Mesothelial cell of epicardium (in vitro differentiated cells): ENCODE measurements at regions not wholly inside any gene's neighbourhood (a gene's known extent, or its start where the extent isn't known, plus 50 kb on each side); places are given as distances from the start of the nearest gene placed in this dataset.
"Not testable (repeated sequence)": the region's sequence is repeated elsewhere in the genome, so short reads cannot be mapped to it uniquely, and the experiment has no call there.

ENCODE experiments used
- DNase-seq, 2 experiments: peaks; one replicate each; pipeline ENCODE4 v3.0.0; 2021; ENCODE audit warnings: low spot score in 2 of 2; ENCODE audit not compliant: unreplicated experiment in 2 of 2
- H3K27ac Mint-ChIP-seq: 2 replicates; pipeline ENCODE4 v1.8.0; 2021; ENCODE audit warnings: mixed read lengths
- H3K27me3 Mint-ChIP-seq: 2 replicates; pipeline ENCODE4 v1.8.0; 2021; ENCODE audit warnings: low read depth, mixed read lengths
- H3K36me3 Mint-ChIP-seq: 2 replicates; pipeline ENCODE4 v1.8.0; 2021; ENCODE audit warnings: mixed read lengths
- H3K4me1 Mint-ChIP-seq: 2 replicates; pipeline ENCODE4 v1.8.0; 2021; ENCODE audit warnings: mixed read lengths
- H3K4me3 Mint-ChIP-seq: 2 replicates; pipeline ENCODE4 v1.8.0; 2021; ENCODE audit warnings: mild to moderate bottlenecking, moderate library complexity, mixed read lengths
- H3K9me3 Mint-ChIP-seq: 2 replicates; pipeline ENCODE4 v1.8.0; 2021; ENCODE audit warnings: mixed read lengths
- TF ChIP-seq, protein P1 (sequence below): fragments of 200-600 bp; sonication (generic); IDR thresholded peaks from one replicate; pipeline ENCODE4 v1.5.0; 2021; ENCODE audit warnings: antibody characterized with exemption; ENCODE audit not compliant: unreplicated experiment

GRCh38 chr18:14997357-14997756 lies 249.4 kb downstream of the ANKRD30B start:
- TF ChIP-seq, protein P1, sequence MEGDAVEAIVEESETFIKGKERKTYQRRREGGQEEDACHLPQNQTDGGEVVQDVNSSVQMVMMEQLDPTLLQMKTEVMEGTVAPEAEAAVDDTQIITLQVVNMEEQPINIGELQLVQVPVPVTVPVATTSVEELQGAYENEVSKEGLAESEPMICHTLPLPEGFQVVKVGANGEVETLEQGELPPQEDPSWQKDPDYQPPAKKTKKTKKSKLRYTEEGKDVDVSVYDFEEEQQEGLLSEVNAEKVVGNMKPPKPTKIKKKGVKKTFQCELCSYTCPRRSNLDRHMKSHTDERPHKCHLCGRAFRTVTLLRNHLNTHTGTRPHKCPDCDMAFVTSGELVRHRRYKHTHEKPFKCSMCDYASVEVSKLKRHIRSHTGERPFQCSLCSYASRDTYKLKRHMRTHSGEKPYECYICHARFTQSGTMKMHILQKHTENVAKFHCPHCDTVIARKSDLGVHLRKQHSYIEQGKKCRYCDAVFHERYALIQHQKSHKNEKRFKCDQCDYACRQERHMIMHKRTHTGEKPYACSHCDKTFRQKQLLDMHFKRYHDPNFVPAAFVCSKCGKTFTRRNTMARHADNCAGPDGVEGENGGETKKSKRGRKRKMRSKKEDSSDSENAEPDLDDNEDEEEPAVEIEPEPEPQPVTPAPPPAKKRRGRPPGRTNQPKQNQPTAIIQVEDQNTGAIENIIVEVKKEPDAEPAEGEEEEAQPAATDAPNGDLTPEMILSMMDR: no peak
- Mint-ChIP-seq H3K27me3 (no peaks in the 10 kb centered on the region), H3K4me1 (no peaks in the 10 kb centered on the region), H3K36me3 (peaks cover 2% of the 10 kb centered on the region), H3K27ac (no peak overlapping the region), H3K4me3 (no peak overlapping the region), H3K9me3 (peaks cover 25% of the 10 kb centered on the region)
- DNase-seq: no peak

GRCh38 chr18:14997899-14998298 lies 249.9 kb downstream of the ANKRD30B start:
- not testable (repeated sequence) for H3K4me3 Mint-ChIP-seq, DNase-seq, H3K4me1 Mint-ChIP-seq, H3K27ac Mint-ChIP-seq, H3K27me3 Mint-ChIP-seq, H3K36me3 Mint-ChIP-seq
- H3K9me3 Mint-ChIP-seq: peaks cover 25% of the 10 kb centered on the region

GRCh38 chr18:14998360-14999042 lies 250.5 kb downstream of the ANKRD30B start:
- not testable (repeated sequence) for DNase-seq, H3K27ac Mint-ChIP-seq, H3K4me1 Mint-ChIP-seq, H3K4me3 Mint-ChIP-seq, H3K27me3 Mint-ChIP-seq, H3K36me3 Mint-ChIP-seq
- peaks cover 25% of the 10 kb centered on the region for H3K9me3 Mint-ChIP-seq

DNA sequence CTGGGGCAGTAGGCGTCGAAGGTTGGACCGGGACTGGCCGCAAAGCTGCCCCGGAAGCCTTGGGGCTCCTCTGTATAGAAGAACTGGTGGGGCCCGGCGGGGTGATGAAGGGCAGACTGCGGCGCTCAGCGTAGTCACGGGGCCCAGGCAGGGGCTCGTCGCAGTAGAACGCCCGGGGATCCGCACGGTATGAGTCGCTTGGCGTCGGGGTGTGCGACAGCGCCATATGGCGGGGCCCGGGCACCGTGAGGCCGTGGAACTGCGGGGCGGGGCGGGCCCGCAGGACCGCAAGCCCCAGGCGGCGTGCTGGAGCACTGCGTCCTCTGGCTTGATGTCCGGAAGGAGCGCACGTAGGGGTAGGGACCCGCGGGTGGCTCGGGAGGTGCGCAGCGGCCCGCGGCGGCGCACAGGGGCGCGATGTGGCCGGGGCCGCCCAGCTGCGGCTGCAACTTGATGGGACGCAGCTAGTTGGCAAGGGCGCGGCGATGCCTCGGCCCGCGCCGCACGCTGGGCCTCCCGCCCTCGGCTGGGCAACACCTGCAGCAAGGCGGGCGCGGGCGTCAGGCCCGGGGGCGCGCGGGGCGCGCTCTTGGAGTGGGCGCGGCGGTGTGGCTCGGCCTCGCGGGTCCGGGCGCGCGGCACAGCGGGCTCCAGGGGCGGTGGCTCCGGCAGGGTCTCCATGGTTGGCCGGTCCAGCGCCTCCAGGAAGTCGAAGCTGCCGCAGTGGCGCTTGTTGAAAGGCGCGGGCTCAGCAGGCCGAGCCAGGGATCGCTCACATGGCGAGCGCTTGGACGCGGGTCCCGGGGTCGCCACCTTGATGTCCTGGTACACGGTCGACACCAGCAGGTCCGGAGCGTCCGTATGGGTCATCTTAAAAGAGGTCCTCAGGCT lies 251.4 kb downstream of the ANKRD30B start:
- peaks cover 22% of the 10 kb centered on the region for H3K9me3 Mint-ChIP-seq
- no peaks in the 10 kb centered on the region for H3K4me1 Mint-ChIP-seq
- no peak for DNase-seq
- TF ChIP-seq, protein P1: no peak
- H3K27ac Mint-ChIP-seq: no peak overlapping the region
- H3K4me3 Mint-ChIP-seq: no peak overlapping the region
- H3K36me3 Mint-ChIP-seq: peaks cover under 1% of the 10 kb centered on the region
- H3K27me3 Mint-ChIP-seq: no peaks in the 10 kb centered on the region

- H3K27ac Mint-ChIP-seq, H3K4me1 Mint-ChIP-seq, H3K36me3 Mint-ChIP-seq, H3K4me3 Mint-ChIP-seq, H3K27me3 Mint-ChIP-seq, DNase-seq: not testable (repeated sequence)
- H3K9me3 Mint-ChIP-seq: peaks cover 17% of the 10 kb centered on the region
- TF ChIP-seq, protein P1: peak; percentile 11
These were observed 252.4 kb downstream of the ANKRD30B start for GRCh38 chr18:15000119-15001037.

- not testable (repeated sequence) for H3K36me3 Mint-ChIP-seq, H3K4me1 Mint-ChIP-seq, H3K4me3 Mint-ChIP-seq, DNase-seq, H3K27ac Mint-ChIP-seq, H3K9me3 Mint-ChIP-seq, H3K27me3 Mint-ChIP-seq
These were observed 253.2 kb downstream of the ANKRD30B start for GRCh38 chr18:15001038-15001794.

DNA sequence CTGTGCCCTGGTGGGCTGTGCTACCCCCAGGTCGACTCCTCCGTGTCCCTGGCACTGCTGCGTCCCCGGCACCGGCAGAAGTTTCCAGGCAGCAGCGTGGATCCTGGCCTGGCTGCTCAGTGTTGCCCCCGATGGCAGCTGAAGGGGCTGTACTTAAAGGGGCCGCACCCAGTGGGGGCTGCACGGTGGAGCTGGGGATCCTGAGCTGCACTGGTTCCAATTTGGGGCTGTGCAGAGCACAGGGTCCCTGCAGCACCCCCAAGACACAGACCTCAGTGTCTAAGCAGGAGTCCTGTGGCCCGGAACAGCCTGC lies 253.8 kb downstream of the ANKRD30B start:
- not testable (repeated sequence) for H3K27ac Mint-ChIP-seq, H3K9me3 Mint-ChIP-seq, H3K4me1 Mint-ChIP-seq, DNase-seq, H3K27me3 Mint-ChIP-seq, H3K4me3 Mint-ChIP-seq, H3K36me3 Mint-ChIP-seq

- H3K9me3 Mint-ChIP-seq: peaks cover 13% of the 10 kb centered on the region
- not testable (repeated sequence) for H3K27me3 Mint-ChIP-seq, H3K4me3 Mint-ChIP-seq
These were observed 254.8 kb downstream of the ANKRD30B start for GRCh38 chr18:15002765-15003164.

DNA sequence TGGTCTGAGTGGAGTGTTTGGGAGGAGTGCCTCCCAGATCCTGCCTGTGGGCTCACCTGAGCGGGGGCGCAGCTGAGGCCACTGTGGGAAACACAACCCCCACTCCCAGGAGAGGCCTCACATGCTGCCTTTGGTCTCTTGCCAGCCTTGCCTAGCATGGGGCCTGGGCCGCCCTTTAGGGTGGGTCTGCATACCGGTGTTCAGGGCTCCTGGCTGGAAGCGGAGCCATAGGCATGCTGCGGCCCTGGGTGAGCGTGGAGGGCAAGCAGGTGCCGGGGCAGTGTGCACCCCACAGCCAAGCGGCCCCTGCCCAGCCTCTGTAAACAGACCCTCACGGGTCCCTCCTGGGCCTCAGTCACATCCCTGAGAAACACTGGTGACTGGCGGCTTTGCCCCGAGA lies 255.3 kb downstream of the ANKRD30B start:
- peaks cover 17% of the 10 kb centered on the region for H3K9me3 Mint-ChIP-seq
- H3K36me3 Mint-ChIP-seq, H3K4me1 Mint-ChIP-seq, H3K27me3 Mint-ChIP-seq, DNase-seq, H3K4me3 Mint-ChIP-seq, H3K27ac Mint-ChIP-seq: not testable (repeated sequence)

More at GRCh38 chr18:15002765-15003164, 254.8 kb downstream of the ANKRD30B start:
- H3K27ac Mint-ChIP-seq, H3K4me1 Mint-ChIP-seq, H3K36me3 Mint-ChIP-seq, DNase-seq: not testable (repeated sequence)
